K562 (cell line): ENCODE measurements at regions not wholly inside any gene's neighbourhood (a gene's known extent, or its start where the extent isn't known, plus 50 kb on each side); places are given as distances from the start of the nearest gene placed in this dataset.
A peak's percentile ranks its signal among the peaks of the same experiment; 100 is the strongest.

Experiments used
- CBFA2T3 ChIP-seq: fragments of 450-650 bp; IDR thresholded peaks from 2 replicates; pipeline ENCODE4 v1.6.1; 2017
- CREB1 ChIP-seq, 2 experiments: sonication (generic) in 1 of 2; formaldehyde crosslinking in 1 of 2; IDR thresholded peaks; 2 replicates each; pipeline versions ENCODE4 v1.6.1 to v1.8.0; 2012 to 2022; ENCODE audit warnings: inconsistent platforms in 1 of 2, mild to moderate bottlenecking in 1 of 2, missing genetic modification reagents in 1 of 2, moderate library complexity in 1 of 2
- ETV1 ChIP-seq: fragments of 450-650 bp; conservative IDR thresholded peaks from 2 replicates; pipeline ENCODE4 v1.6.1; 2016; ENCODE audit warnings: missing genetic modification characterization, control low read depth, low read depth, missing compliant biosample characterization
- HDAC2 ChIP-seq: fragments of 450-650 bp; IDR thresholded peaks from 2 replicates; pipeline ENCODE4 v1.6.1; 2016; ENCODE audit warnings: mild to moderate bottlenecking
- HEY1 ChIP-seq: fragments of 250-450 bp; sonication (Bioruptor Pico); IDR thresholded peaks from 2 replicates; pipeline ENCODE4 v1.5.0; 2020; ENCODE audit warnings: mild to moderate bottlenecking, moderate library complexity, borderline replicate concordance
- MLLT1 ChIP-seq, 2 experiments: fragments of 450-650 bp; IDR thresholded peaks; 2 replicates each; pipeline ENCODE4 v1.6.1; 2016
- PML ChIP-seq: IDR thresholded peaks from 2 replicates; pipeline ENCODE4 v1.6.1; 2012; ENCODE audit warnings: low read length, inconsistent platforms
- POLR2H ChIP-seq: IDR thresholded peaks from 2 replicates; pipeline ENCODE4 v1.6.1; 2016; ENCODE audit warnings: missing genetic modification characterization, low read depth, mild to moderate bottlenecking, control low read depth, missing compliant biosample characterization, moderate library complexity
- SAFB ChIP-seq: fragments of 200-400 bp; formaldehyde crosslinking; IDR thresholded peaks from 2 replicates; pipeline ENCODE4 v1.6.1; 2017; ENCODE audit warnings: low read depth, low read length, borderline replicate concordance
- SAP30 ChIP-seq: fragments of 200-600 bp; sonication (generic); IDR thresholded peaks from 2 replicates; pipeline ENCODE4 v1.6.1; 2012; ENCODE audit warnings: borderline replicate concordance, low read depth, mild to moderate bottlenecking, moderate library complexity, low read length, control low read depth, inconsistent platforms; ENCODE audit not compliant: insufficient read depth, poor library complexity, severe bottlenecking
- SMARCB1 ChIP-seq: IDR thresholded peaks from 2 replicates; pipeline ENCODE4 v1.6.1; 2011; ENCODE audit warnings: improper control_type of control experiment, low read depth; ENCODE audit not compliant: insufficient read length
- TFAM ChIP-seq: fragments of 250-450 bp; sonication (Bioruptor Pico); conservative IDR thresholded peaks from 2 replicates; pipeline ENCODE4 v1.5.0; 2021; ENCODE audit warnings: mild to moderate bottlenecking, moderate library complexity
- ZFX ChIP-seq: sonication (generic); formaldehyde crosslinking; IDR thresholded peaks from 2 replicates; pipeline ENCODE4 v1.8.0; 2022; ENCODE audit warnings: mild to moderate bottlenecking, missing genetic modification reagents, moderate library complexity
- ZNF263 ChIP-seq: sonication (generic); formaldehyde crosslinking; IDR thresholded peaks from 2 replicates; pipeline ENCODE4 v1.8.0; 2022; ENCODE audit warnings: mild to moderate bottlenecking, missing genetic modification reagents, borderline replicate concordance
- ZNF282 ChIP-seq: sonication (generic); formaldehyde crosslinking; IDR thresholded peaks from 2 replicates; pipeline ENCODE4 v1.8.1; 2023; ENCODE audit warnings: missing genetic modification reagents
- ZNF41 ChIP-seq: fragments of 250-450 bp; sonication (Bioruptor Pico); conservative IDR thresholded peaks from 2 replicates; pipeline ENCODE4 v1.4.0; 2020; ENCODE audit warnings: mild to moderate bottlenecking
- ZNF668 ChIP-seq: fragments of 250-450 bp; sonication (Bioruptor Pico); IDR thresholded peaks from 2 replicates; pipeline ENCODE4 v1.8.0; 2022; ENCODE audit warnings: mild to moderate bottlenecking, inconsistent platforms
- TF ChIP-seq, protein P1 (sequence below): IDR thresholded peaks from 3 replicates; pipeline ENCODE4 v1.6.1; 2011; ENCODE audit warnings: borderline replicate concordance, mild to moderate bottlenecking, moderate library complexity; ENCODE audit not compliant: insufficient read length; ENCODE audit errors: extremely low read depth
- TF ChIP-seq, protein P2 (sequence below): fragments of 450-650 bp; formaldehyde crosslinking; conservative IDR thresholded peaks from 2 replicates; pipeline ENCODE4 v1.4.0; 2022; ENCODE audit warnings: mild to moderate bottlenecking, missing genetic modification characterization
- TF ChIP-seq, protein P3 (sequence below): fragments of 450-650 bp; conservative IDR thresholded peaks from 2 replicates; pipeline ENCODE4 v1.6.1; 2016; ENCODE audit warnings: missing genetic modification characterization, low read depth, mild to moderate bottlenecking, control low read depth, missing compliant biosample characterization

DNA sequence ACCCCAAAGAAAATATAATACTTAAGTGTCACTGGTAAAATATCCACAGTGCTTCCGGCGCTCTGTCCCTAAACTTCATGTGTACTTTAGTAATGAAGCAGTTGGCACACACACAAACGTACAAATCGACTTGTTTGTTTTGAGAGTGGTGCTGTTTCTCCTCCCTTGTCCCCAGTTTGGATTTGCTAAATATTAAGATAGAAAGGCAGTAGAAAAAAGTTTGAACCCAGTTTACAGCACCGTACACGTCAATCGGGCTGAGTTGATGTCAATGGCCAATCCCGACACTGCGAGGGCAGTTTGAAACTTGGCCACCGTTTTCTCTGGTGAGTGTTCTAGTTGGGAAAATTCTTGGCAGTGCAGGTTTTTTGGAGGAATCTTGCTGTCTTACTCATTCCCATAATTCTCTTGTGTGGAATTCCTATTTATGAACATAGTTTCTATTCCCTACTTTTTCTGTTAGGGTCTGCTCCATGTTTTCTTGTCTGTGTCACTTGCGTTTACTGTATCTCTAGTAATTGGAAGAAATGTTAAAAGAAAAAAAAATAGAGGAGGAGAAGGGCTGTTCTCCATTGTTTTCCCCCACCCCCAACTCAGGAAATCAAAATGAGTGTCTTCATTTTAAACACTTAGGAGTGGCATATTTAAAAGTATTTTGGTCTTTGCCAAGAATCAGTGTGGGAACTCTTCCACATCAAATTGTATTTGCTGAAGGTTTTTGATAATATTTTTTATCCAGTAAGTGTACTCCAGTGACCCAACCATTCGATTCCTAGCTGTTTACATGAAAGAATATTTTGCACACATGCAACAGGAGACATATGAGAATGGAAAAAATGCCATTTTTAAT is 72.3 kb downstream of the OR2B2 start (continued):
- TF ChIP-seq, protein P1, sequence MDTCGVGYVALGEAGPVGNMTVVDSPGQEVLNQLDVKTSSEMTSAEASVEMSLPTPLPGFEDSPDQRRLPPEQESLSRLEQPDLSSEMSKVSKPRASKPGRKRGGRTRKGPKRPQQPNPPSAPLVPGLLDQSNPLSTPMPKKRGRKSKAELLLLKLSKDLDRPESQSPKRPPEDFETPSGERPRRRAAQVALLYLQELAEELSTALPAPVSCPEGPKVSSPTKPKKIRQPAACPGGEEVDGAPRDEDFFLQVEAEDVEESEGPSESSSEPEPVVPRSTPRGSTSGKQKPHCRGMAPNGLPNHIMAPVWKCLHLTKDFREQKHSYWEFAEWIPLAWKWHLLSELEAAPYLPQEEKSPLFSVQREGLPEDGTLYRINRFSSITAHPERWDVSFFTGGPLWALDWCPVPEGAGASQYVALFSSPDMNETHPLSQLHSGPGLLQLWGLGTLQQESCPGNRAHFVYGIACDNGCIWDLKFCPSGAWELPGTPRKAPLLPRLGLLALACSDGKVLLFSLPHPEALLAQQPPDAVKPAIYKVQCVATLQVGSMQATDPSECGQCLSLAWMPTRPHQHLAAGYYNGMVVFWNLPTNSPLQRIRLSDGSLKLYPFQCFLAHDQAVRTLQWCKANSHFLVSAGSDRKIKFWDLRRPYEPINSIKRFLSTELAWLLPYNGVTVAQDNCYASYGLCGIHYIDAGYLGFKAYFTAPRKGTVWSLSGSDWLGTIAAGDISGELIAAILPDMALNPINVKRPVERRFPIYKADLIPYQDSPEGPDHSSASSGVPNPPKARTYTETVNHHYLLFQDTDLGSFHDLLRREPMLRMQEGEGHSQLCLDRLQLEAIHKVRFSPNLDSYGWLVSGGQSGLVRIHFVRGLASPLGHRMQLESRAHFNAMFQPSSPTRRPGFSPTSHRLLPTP = no peak
- no peak for TF ChIP-seq ZNF668 (CRISPR knock-in tag)
- no peak for TF ChIP-seq ZFX (CRISPR knock-in tag)
- TF ChIP-seq ZNF263 = no peak
- TF ChIP-seq POLR2H = peak; percentile 74
- no peak for TF ChIP-seq HDAC2
- TF ChIP-seq, protein P2, sequence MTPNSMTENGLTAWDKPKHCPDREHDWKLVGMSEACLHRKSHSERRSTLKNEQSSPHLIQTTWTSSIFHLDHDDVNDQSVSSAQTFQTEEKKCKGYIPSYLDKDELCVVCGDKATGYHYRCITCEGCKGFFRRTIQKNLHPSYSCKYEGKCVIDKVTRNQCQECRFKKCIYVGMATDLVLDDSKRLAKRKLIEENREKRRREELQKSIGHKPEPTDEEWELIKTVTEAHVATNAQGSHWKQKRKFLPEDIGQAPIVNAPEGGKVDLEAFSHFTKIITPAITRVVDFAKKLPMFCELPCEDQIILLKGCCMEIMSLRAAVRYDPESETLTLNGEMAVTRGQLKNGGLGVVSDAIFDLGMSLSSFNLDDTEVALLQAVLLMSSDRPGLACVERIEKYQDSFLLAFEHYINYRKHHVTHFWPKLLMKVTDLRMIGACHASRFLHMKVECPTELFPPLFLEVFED (CRISPR knock-in tag) = peak; percentile 47; the same call in 1 of the 2 replicates
- TF ChIP-seq, protein P3, sequence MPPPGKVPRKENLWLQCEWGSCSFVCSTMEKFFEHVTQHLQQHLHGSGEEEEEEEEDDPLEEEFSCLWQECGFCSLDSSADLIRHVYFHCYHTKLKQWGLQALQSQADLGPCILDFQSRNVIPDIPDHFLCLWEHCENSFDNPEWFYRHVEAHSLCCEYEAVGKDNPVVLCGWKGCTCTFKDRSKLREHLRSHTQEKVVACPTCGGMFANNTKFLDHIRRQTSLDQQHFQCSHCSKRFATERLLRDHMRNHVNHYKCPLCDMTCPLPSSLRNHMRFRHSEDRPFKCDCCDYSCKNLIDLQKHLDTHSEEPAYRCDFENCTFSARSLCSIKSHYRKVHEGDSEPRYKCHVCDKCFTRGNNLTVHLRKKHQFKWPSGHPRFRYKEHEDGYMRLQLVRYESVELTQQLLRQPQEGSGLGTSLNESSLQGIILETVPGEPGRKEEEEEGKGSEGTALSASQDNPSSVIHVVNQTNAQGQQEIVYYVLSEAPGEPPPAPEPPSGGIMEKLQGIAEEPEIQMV = no peak
- TF ChIP-seq HEY1 (CRISPR knock-in tag) = no peak
- TF ChIP-seq ZNF282 (CRISPR knock-in tag) = no peak
- peak; percentile 70 for TF ChIP-seq ETV1 (tag)
- peak; percentile 11 to 90; a peak in 2 of 4 replicates for TF ChIP-seq MLLT1 (IDR thresholded peaks at IDR 0.05)
- 0 out of 2 replicates have a peak, but pooled peaks have one; percentile 18 for TF ChIP-seq SAFB
- TF ChIP-seq CBFA2T3 = no peak
- TF ChIP-seq CREB1 (IDR thresholded peaks at IDR 0.05) = 0 out of 2 replicates have a peak, but pooled peaks have one; percentile 24
- TF ChIP-seq CREB1 (CRISPR knock-in tag; IDR thresholded peaks at IDR 0.05) = no peak
- no peak for TF ChIP-seq TFAM (CRISPR knock-in tag)
- peak; percentile 37; the same call in 1 of the 2 replicates for TF ChIP-seq PML
- TF ChIP-seq SAP30 = peak; percentile 63
- TF ChIP-seq ZNF41 = peak; percentile 77
- TF ChIP-seq SMARCB1 = no peak
